ENCODE measurements at regions not wholly inside any gene's neighbourhood (a gene's known extent, or its start where the extent isn't known, plus 50 kb on each side); places are given as distances from the start of the nearest gene placed in this dataset.

DNA sequence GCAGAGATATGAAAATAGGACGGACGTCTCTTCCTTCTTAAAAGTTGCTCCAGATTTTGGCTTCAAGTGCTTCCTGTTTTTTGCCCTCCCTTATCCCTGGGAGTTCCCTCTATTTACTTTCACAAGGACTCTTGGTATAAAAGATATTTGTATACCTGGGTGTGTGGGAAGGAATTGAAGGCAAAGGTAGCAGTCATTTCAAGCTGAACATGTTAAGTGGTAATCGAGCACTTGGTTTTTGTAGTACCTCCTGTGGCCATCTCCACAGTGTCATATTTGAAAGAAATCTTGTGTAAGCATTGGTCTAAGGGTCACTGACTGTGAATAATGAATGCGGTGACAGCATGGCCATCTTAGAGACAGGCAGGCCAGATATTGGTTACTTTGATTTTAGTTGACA is 593.6 kb downstream of the MTRR start:
- H3K4me1 Mint-ChIP-seq, result peaks cover 8% of the 10 kb centered on the region
- POLR2A ChIA-PET, result no interaction called here
- CTCF ChIA-PET, result no interaction called here
- H3K4me3 Mint-ChIP-seq, result no peak overlapping the region
- peaks cover 4% of the 10 kb centered on the region; the same call in 1 of the 2 replicates for H3K27me3 Mint-ChIP-seq (ENCODE audit: low read depth)
- H3K9me3 Mint-ChIP-seq, result peaks cover 7% of the 10 kb centered on the region
- TF ChIP-seq FOXK1 (CRISPR knock-in tag; IDR thresholded peaks at IDR 0.05), result no peak
- TF ChIP-seq, protein P1, sequence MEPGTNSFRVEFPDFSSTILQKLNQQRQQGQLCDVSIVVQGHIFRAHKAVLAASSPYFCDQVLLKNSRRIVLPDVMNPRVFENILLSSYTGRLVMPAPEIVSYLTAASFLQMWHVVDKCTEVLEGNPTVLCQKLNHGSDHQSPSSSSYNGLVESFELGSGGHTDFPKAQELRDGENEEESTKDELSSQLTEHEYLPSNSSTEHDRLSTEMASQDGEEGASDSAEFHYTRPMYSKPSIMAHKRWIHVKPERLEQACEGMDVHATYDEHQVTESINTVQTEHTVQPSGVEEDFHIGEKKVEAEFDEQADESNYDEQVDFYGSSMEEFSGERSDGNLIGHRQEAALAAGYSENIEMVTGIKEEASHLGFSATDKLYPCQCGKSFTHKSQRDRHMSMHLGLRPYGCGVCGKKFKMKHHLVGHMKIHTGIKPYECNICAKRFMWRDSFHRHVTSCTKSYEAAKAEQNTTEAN (CRISPR knock-in tag; IDR thresholded peaks at IDR 0.05), result no peak
- TF ChIP-seq RELA (CRISPR knock-in tag; IDR thresholded peaks at IDR 0.05; ENCODE audit: borderline replicate concordance), result no peak
- TF ChIP-seq MYBL2 (CRISPR knock-in tag; IDR thresholded peaks at IDR 0.05), result no peak
- TF ChIP-seq, protein P2, sequence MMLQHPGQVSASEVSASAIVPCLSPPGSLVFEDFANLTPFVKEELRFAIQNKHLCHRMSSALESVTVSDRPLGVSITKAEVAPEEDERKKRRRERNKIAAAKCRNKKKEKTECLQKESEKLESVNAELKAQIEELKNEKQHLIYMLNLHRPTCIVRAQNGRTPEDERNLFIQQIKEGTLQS (CRISPR knock-in tag; conservative IDR thresholded peaks at IDR 0.05), result no peak
- TF ChIP-seq, protein P3, sequence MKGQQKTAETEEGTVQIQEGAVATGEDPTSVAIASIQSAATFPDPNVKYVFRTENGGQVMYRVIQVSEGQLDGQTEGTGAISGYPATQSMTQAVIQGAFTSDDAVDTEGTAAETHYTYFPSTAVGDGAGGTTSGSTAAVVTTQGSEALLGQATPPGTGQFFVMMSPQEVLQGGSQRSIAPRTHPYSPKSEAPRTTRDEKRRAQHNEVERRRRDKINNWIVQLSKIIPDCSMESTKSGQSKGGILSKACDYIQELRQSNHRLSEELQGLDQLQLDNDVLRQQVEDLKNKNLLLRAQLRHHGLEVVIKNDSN (CRISPR knock-in tag; IDR thresholded peaks at IDR 0.05), result no peak
- H3K27ac Mint-ChIP-seq, result no peak overlapping the region
- ATAC-seq (no peak), DNase-seq (ENCODE audit: low spot score) (no peak)
- H3K36me3 Mint-ChIP-seq, result peaks cover 2% of the 10 kb centered on the region; the same call in 1 of the 2 replicates

DNA sequence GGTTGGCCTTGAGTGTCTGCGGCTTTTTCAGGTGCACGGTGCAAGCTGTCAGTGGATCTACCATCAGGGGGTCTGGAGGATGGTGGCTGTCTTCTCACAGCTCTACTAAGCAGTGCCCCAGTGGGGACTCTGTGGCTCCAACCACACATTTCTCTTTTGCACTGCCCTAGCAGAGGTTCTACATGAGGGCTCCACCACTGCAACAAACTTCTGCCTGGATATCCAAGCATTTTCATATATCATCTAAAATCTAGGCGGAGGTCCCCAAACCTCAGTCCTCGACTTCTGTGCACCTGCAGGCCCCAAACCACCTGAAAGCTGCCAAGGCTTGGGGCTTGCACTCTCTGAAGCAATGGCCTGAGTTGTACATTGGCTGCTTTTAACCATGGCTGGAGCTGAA is 601.5 kb downstream of the MTRR start:
- no peak overlapping the region for H3K4me3 Mint-ChIP-seq
- H3K36me3 Mint-ChIP-seq, result peaks cover 36% of the 10 kb centered on the region
- CTCF ChIA-PET, result no interaction called here
- TF ChIP-seq CREB1 (CRISPR knock-in tag; IDR thresholded peaks at IDR 0.05) (no peak), NR3C1 (CRISPR knock-in tag; conservative IDR thresholded peaks at IDR 0.05; ENCODE audit: low read depth) (no peak), GTF2I (CRISPR knock-in tag; conservative IDR thresholded peaks at IDR 0.05) (no peak), ZBTB21 (CRISPR knock-in tag; IDR thresholded peaks at IDR 0.05; ENCODE audit: borderline replicate concordance) (no peak), ELF4 (CRISPR knock-in tag; IDR thresholded peaks at IDR 0.05; ENCODE audit: low read depth) (no peak), FOXK1 (CRISPR knock-in tag; IDR thresholded peaks at IDR 0.05) (no peak)
- TF ChIP-seq, protein P4, sequence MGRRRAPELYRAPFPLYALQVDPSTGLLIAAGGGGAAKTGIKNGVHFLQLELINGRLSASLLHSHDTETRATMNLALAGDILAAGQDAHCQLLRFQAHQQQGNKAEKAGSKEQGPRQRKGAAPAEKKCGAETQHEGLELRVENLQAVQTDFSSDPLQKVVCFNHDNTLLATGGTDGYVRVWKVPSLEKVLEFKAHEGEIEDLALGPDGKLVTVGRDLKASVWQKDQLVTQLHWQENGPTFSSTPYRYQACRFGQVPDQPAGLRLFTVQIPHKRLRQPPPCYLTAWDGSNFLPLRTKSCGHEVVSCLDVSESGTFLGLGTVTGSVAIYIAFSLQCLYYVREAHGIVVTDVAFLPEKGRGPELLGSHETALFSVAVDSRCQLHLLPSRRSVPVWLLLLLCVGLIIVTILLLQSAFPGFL (CRISPR knock-in tag; IDR thresholded peaks at IDR 0.05; ENCODE audit: borderline replicate concordance), result no peak
- TF ChIP-seq, protein P3 (CRISPR knock-in tag; IDR thresholded peaks at IDR 0.05), result no peak
- no peak for DNase-seq (ENCODE audit: low spot score)
- POLR2A ChIA-PET, result no interaction called here
- no peak overlapping the region for H3K27ac Mint-ChIP-seq
- ATAC-seq, result no peak
- H3K4me1 Mint-ChIP-seq, result peaks cover 24% of the 10 kb centered on the region
- peaks cover 52% of the 10 kb centered on the region for H3K9me3 Mint-ChIP-seq
- H3K27me3 Mint-ChIP-seq (ENCODE audit: low read depth), result peaks cover 6% of the 10 kb centered on the region; the same call in 1 of the 2 replicates

DNA sequence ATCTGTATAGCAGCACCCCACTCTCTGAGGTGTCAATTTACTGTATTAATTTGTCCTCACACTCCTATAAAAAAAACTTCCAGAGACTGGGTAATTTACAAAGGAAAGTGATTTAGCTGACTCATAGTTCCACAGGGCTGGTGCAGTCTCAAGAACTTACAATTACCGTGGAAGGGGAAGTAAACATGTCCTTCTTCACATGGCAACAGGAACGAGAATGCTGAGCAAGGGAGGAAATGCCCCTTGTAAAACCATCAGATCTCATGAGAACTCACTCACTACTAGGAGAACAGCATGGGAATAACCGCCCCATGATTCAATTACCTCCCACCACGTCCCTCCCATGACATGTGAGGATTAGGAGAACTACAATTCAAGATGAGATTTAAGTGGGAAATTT is 602.6 kb downstream of the MTRR start:
- no peak overlapping the region for H3K4me3 Mint-ChIP-seq
- TF ChIP-seq SMAD3 (CRISPR knock-in tag; IDR thresholded peaks at IDR 0.05; ENCODE audit: borderline replicate concordance), result no peak
- TF ChIP-seq, protein P5, sequence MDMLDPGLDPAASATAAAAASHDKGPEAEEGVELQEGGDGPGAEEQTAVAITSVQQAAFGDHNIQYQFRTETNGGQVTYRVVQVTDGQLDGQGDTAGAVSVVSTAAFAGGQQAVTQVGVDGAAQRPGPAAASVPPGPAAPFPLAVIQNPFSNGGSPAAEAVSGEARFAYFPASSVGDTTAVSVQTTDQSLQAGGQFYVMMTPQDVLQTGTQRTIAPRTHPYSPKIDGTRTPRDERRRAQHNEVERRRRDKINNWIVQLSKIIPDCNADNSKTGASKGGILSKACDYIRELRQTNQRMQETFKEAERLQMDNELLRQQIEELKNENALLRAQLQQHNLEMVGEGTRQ (CRISPR knock-in tag; IDR thresholded peaks at IDR 0.05), result no peak
- TF ChIP-seq PRRX2 (CRISPR knock-in tag; IDR thresholded peaks at IDR 0.05), result no peak
- TF ChIP-seq, protein P6, sequence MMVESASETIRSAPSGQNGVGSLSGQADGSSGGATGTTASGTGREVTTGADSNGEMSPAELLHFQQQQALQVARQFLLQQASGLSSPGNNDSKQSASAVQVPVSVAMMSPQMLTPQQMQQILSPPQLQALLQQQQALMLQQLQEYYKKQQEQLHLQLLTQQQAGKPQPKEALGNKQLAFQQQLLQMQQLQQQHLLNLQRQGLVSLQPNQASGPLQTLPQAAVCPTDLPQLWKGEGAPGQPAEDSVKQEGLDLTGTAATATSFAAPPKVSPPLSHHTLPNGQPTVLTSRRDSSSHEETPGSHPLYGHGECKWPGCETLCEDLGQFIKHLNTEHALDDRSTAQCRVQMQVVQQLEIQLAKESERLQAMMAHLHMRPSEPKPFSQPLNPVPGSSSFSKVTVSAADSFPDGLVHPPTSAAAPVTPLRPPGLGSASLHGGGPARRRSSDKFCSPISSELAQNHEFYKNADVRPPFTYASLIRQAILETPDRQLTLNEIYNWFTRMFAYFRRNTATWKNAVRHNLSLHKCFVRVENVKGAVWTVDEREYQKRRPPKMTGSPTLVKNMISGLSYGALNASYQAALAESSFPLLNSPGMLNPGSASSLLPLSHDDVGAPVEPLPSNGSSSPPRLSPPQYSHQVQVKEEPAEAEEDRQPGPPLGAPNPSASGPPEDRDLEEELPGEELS (CRISPR knock-in tag; IDR thresholded peaks at IDR 0.05), result no peak
- TF ChIP-seq ZNF138 (CRISPR knock-in tag; conservative IDR thresholded peaks at IDR 0.05), result no peak
- ChIA-PET CTCF (no interaction called here), POLR2A (no interaction called here)
- peaks cover 36% of the 10 kb centered on the region for H3K36me3 Mint-ChIP-seq
- peaks cover 52% of the 10 kb centered on the region for H3K9me3 Mint-ChIP-seq
- H3K27ac Mint-ChIP-seq, result no peak overlapping the region
- peaks cover 6% of the 10 kb centered on the region; the same call in 1 of the 2 replicates for H3K27me3 Mint-ChIP-seq (ENCODE audit: low read depth)
- DNase-seq (ENCODE audit: low spot score) (no peak), ATAC-seq (no peak)
- H3K4me1 Mint-ChIP-seq, result peaks cover 24% of the 10 kb centered on the region
